IMR-90 (cell line): ENCODE measurements at regions not wholly inside any gene's neighbourhood (a gene's known extent, or its start where the extent isn't known, plus 50 kb on each side); places are given as distances from the start of the nearest gene placed in this dataset.

ENCODE experiments used
- ATAC-seq: fragments of 200-7000 bp; cut with Tn5 transposase; 2 replicates; pipeline ENCODE4 v1.9.1; 2020; ENCODE audit warnings: low read depth, mild to moderate bottlenecking, moderate library complexity
- BruUV-seq: library from RNA; stranded (reverse); fragments of 400-500 nt; replicated peaks from 2 replicates; lab custom pipeline; 2021; lab: Mats Ljungman, UMichigan
- CTCF ChIA-PET: fragments of 300-600 bp; formaldehyde crosslinking; extraction: SDS; loops from one replicate; lab custom pipeline; 2021; ENCODE audit warnings: antibody characterized with exemption; lab: Yijun Ruan, JAX
- POLR2A ChIA-PET: fragments of 300-600 bp; sonication (Branson Sonifier 250); formaldehyde crosslinking; loops from one replicate; lab custom pipeline; 2022; ENCODE audit warnings: antibody characterized with exemption; ENCODE audit not compliant: unreplicated experiment; lab: Charles Lee
- DNase-seq: peaks from one replicate; pipeline ENCODE4 v3.0.0; 2013
- H2AFZ ChIP-seq: replicated peaks from 2 replicates; pipeline ENCODE3; 2013; ENCODE audit warnings: low read length, mild to moderate bottlenecking; ENCODE audit not compliant: poor library complexity
- H2AK5ac ChIP-seq: 2 replicates; pipeline ENCODE4 v1.6.1; 2013; ENCODE audit warnings: low read depth, low read length, inconsistent platforms
- H2AK9ac ChIP-seq: replicated peaks from 2 replicates; pipeline ENCODE3; 2013; ENCODE audit warnings: mild to moderate bottlenecking, low read depth, low read length, moderate library complexity; ENCODE audit not compliant: poor library complexity
- H2BK120ac ChIP-seq: 2 replicates; pipeline ENCODE4 v1.6.1; 2013; ENCODE audit warnings: low read depth, low read length, inconsistent platforms
- H2BK15ac ChIP-seq: 3 replicates; pipeline ENCODE4 v1.6.1; 2013; ENCODE audit warnings: low read depth, low read length, inconsistent platforms
- H2BK20ac ChIP-seq: 2 replicates; pipeline ENCODE4 v1.6.1; 2013; ENCODE audit warnings: low read depth, mild to moderate bottlenecking, inconsistent platforms, low read length, moderate library complexity
- H2BK5ac ChIP-seq: 2 replicates; pipeline ENCODE4 v1.6.1; 2013; ENCODE audit warnings: mild to moderate bottlenecking, low read depth, low read length, inconsistent platforms; ENCODE audit not compliant: poor library complexity, severe bottlenecking
- H3K14ac ChIP-seq: replicated peaks from 2 replicates; pipeline ENCODE4 v1.6.1; 2013; ENCODE audit warnings: low read depth, low read length, inconsistent platforms
- H3K18ac ChIP-seq: 2 replicates; pipeline ENCODE4 v1.6.1; 2013; ENCODE audit warnings: low read depth, low read length, control low read depth
- H3K23ac ChIP-seq: 2 replicates; pipeline ENCODE4 v1.6.1; 2013; ENCODE audit warnings: low read depth, low read length, inconsistent platforms
- H3K27ac ChIP-seq: 2 replicates; pipeline ENCODE4 v1.5.1; 2013; ENCODE audit warnings: mild to moderate bottlenecking, control low read depth, low read length; ENCODE audit not compliant: insufficient read depth
- H3K27me3 ChIP-seq: 2 replicates; pipeline ENCODE4 v1.6.1; 2013; ENCODE audit warnings: low read length; ENCODE audit not compliant: control insufficient read depth, insufficient read depth
- H3K36me3 ChIP-seq: 2 replicates; pipeline ENCODE4 v1.6.1; 2013; ENCODE audit warnings: low read length, mixed read lengths; ENCODE audit not compliant: control insufficient read depth, insufficient read depth
- H3K4ac ChIP-seq: 2 replicates; pipeline ENCODE4 v1.6.1; 2013; ENCODE audit warnings: low read depth, low read length, inconsistent platforms
- H3K4me1 ChIP-seq: 2 replicates; pipeline ENCODE4 v1.6.1; 2013; ENCODE audit warnings: low read length, mixed read lengths; ENCODE audit not compliant: control insufficient read depth, insufficient read depth
- H3K4me2 ChIP-seq: 2 replicates; pipeline ENCODE4 v1.6.1; 2013; ENCODE audit warnings: low read depth, mild to moderate bottlenecking, control low read depth, low read length, moderate library complexity
- H3K4me3 ChIP-seq: 2 replicates; pipeline ENCODE4 v1.5.1; 2013; ENCODE audit warnings: low read depth, mild to moderate bottlenecking, control low read depth, low read length, moderate library complexity; ENCODE audit not compliant: insufficient read depth
- H3K56ac ChIP-seq: 2 replicates; pipeline ENCODE4 v1.6.1; 2013; ENCODE audit warnings: low read length, inconsistent platforms; ENCODE audit not compliant: insufficient read depth; ENCODE audit errors: extremely low read depth
- H3K79me1 ChIP-seq, 2 experiments: 2 replicates each; pipeline ENCODE4 v1.6.1; 2013; ENCODE audit warnings: low read length in 2 of 2, inconsistent platforms in 1 of 2, low read depth in 1 of 2
- H3K9ac ChIP-seq: 2 replicates; pipeline ENCODE4 v1.6.1; 2013; ENCODE audit warnings: low read depth, low read length, control low read depth
- H3K9me1 ChIP-seq: 2 replicates; pipeline ENCODE4 v1.6.1; 2013; ENCODE audit warnings: low read length, inconsistent platforms; ENCODE audit not compliant: insufficient read depth
- H3K9me3 ChIP-seq: 2 replicates; pipeline ENCODE4 v1.6.1; 2013; ENCODE audit warnings: low read length; ENCODE audit not compliant: control insufficient read depth, insufficient read depth
- H4K20me1 ChIP-seq: 2 replicates; pipeline ENCODE4 v1.6.1; 2013; ENCODE audit warnings: low read length, inconsistent platforms; ENCODE audit not compliant: insufficient read depth
- H4K5ac ChIP-seq: 2 replicates; pipeline ENCODE4 v1.6.1; 2013; ENCODE audit warnings: mild to moderate bottlenecking, low read depth, low read length, control low read depth
- H4K8ac ChIP-seq, 2 experiments: 2 replicates each; pipeline ENCODE4 v1.6.1; 2013; ENCODE audit warnings: low read depth in 2 of 2, low read length in 2 of 2, control low read depth in 1 of 2, inconsistent platforms in 1 of 2
- H4K91ac ChIP-seq: 2 replicates; pipeline ENCODE4 v1.6.1; 2013; ENCODE audit warnings: low read depth, low read length, inconsistent platforms; ENCODE audit not compliant: insufficient read depth
- BHLHE40 ChIP-seq: fragments of 150-350 bp; IDR thresholded peaks from 2 replicates; pipeline ENCODE4 v1.6.1; 2016; ENCODE audit warnings: mild to moderate bottlenecking, low read depth, low read length
- CEBPB ChIP-seq: IDR thresholded peaks from 2 replicates; pipeline ENCODE4 v1.6.1; 2012; ENCODE audit warnings: low read depth, low read length, improper control_type of control experiment
- CHD1 ChIP-seq: IDR thresholded peaks from 2 replicates; pipeline ENCODE4 v1.6.1; 2012; ENCODE audit warnings: low read depth, low read length, improper control_type of control experiment
- CTCF ChIP-seq: conservative IDR thresholded peaks from 2 replicates; pipeline ENCODE4 v1.5.1; 2012; ENCODE audit warnings: mild to moderate bottlenecking, low read depth, low read length, improper control_type of control experiment
- ELK1 ChIP-seq: fragments of 150-350 bp; IDR thresholded peaks from 2 replicates; pipeline ENCODE4 v1.6.1; 2016; ENCODE audit warnings: low read depth, mild to moderate bottlenecking, low read length, moderate library complexity, borderline replicate concordance
- MAZ ChIP-seq: IDR thresholded peaks from 2 replicates; pipeline ENCODE4 v1.6.1; 2012; ENCODE audit warnings: low read depth, mild to moderate bottlenecking, low read length, improper control_type of control experiment, moderate library complexity, borderline replicate concordance
- MXI1 ChIP-seq: IDR thresholded peaks from 2 replicates; pipeline ENCODE4 v1.6.1; 2012; ENCODE audit warnings: low read depth, mild to moderate bottlenecking, low read length, moderate library complexity, borderline replicate concordance
- NFE2L2 ChIP-seq: fragments of 150-350 bp; IDR thresholded peaks from 2 replicates; pipeline ENCODE4 v1.6.1; 2016; ENCODE audit warnings: low read depth, mild to moderate bottlenecking, low read length
- POLR2A ChIP-seq: IDR thresholded peaks from 2 replicates; pipeline ENCODE4 v1.6.1; 2012; ENCODE audit warnings: mild to moderate bottlenecking, low read depth, low read length
- RAD21 ChIP-seq: IDR thresholded peaks from 2 replicates; pipeline ENCODE4 v1.6.1; 2012; ENCODE audit warnings: low read length, improper control_type of control experiment
- RCOR1 ChIP-seq: IDR thresholded peaks from 2 replicates; pipeline ENCODE4 v1.6.1; 2012; ENCODE audit warnings: mild to moderate bottlenecking, low read length, improper control_type of control experiment; ENCODE audit not compliant: insufficient replicate concordance
- RFX5 ChIP-seq: IDR thresholded peaks from 2 replicates; pipeline ENCODE4 v1.8.0; 2012; ENCODE audit warnings: low read depth, mild to moderate bottlenecking, low read length, moderate library complexity
- SMC3 ChIP-seq: fragments of 150-350 bp; IDR thresholded peaks from 2 replicates; pipeline ENCODE4 v1.6.1; 2016; ENCODE audit warnings: low read depth, mild to moderate bottlenecking, antibody characterized with exemption, low read length, moderate library complexity
- WGBS, 2 experiments: methylation state at CpG; one replicate each; pipeline versions ENCODE4 v1.1.5 to v1.1.7; 2013; ENCODE audit warnings: missing lambda C conversion rate in 2 of 2; ENCODE audit not compliant: insufficient read length in 1 of 2; ENCODE audit errors: extremely low coverage in 2 of 2; 5-methylcytosine and 5-hydroxymethylcytosine counted together
- dilution Hi-C: fragments of 300-500 bp; cut with HindIII; formaldehyde crosslinking; loops from one replicate; pipeline ENCODE4 v1.14.3; 2018; ENCODE audit warnings: low sequenced_read_pairs; ENCODE audit not compliant: unreplicated experiment
- in situ Hi-C: fragments of 300-500 bp; cut with MboI; formaldehyde crosslinking; loops from 3 replicates; pipeline ENCODE4 v1.14.3; 2019; ENCODE audit warnings: low sequenced_read_pairs, inconsistent platforms, mixed read lengths
- intact Hi-C: fragments of 100-400 bp; cut with micrococcal nuclease; formaldehyde crosslinking; loops from 2 replicates; pipeline ENCODE4 v1.10.0; 2022

- Histone ChIP-seq H3K4me1 (peaks cover 9% of the 10 kb centered on the region; the same call in 1 of the 2 replicates), H4K91ac (no peak overlapping the region), H3K23ac (no peak overlapping the region), H3K79me1 (no peaks in the 10 kb centered on the region), H3K36me3 (no peaks in the 10 kb centered on the region), H2BK20ac (no peak overlapping the region), H2BK5ac (no peak overlapping the region), H4K8ac (no peak overlapping the region), H3K9ac (no peak overlapping the region), H2BK120ac (no peak overlapping the region), H3K4me3 (no peak overlapping the region), H2AFZ (no peak overlapping the region), H3K14ac (no peak overlapping the region), H3K4ac (no peak overlapping the region), H2BK15ac (no peak overlapping the region), H4K20me1 (no peaks in the 10 kb centered on the region), H3K18ac (no peak overlapping the region), H3K27ac (no peak overlapping the region), H3K4me2 (no peak overlapping the region), H4K5ac (no peak overlapping the region), H3K27me3 (peaks cover 45% of the 10 kb centered on the region), H2AK9ac (no peak overlapping the region), H3K56ac (no peak overlapping the region), H2AK5ac (no peak overlapping the region), H3K9me3 (peaks cover 4% of the 10 kb centered on the region; the same call in 1 of the 2 replicates), H3K9me1 (no peaks in the 10 kb centered on the region)
- intact Hi-C loops (no loop called here), in situ Hi-C loops (no loop called here), dilution Hi-C loops (no loop called here)
- CTCF ChIA-PET = interaction anchor here (0.6 kb wide), 1 partner anchor 495 kb away, joined by 3 read pairs; no protein-coding TSS in a partner anchor
- POLR2A ChIA-PET = no interaction called here
- no TSS peak for BruUV-seq
- DNase-seq = no peak
- TF ChIP-seq CTCF = no peak
- no peak for TF ChIP-seq RAD21
- no peak for TF ChIP-seq CEBPB
- TF ChIP-seq RFX5 = no peak
- TF ChIP-seq SMC3 = no peak
- TF ChIP-seq RCOR1 = no peak
- no peak for TF ChIP-seq MAZ
- TF ChIP-seq CHD1 = no peak
- TF ChIP-seq POLR2A = no peak
- TF ChIP-seq NFE2L2 = no peak
- no peak for TF ChIP-seq MXI1
- TF ChIP-seq BHLHE40 = no peak
- no peak for TF ChIP-seq ELK1
- 100% methylated on average over 3 of the region's 12 CpGs; no CpG with 5 or more reads in 1 of the 2 experiments for WGBS, 2 experiments
- no peak for ATAC-seq
Measured at GRCh38 chr16:86034421-86034919, 135.5 kb downstream of the IRF8 start.
